ENCODE measurements at regions not wholly inside any gene's neighbourhood (a gene's known extent, or its start where the extent isn't known, plus 50 kb on each side); places are given as distances from the start of the nearest gene placed in this dataset.
A peak's percentile ranks its signal among the peaks of the same experiment; 100 is the strongest.

GRCh38 chr3:124565013-124565412 lies 165.2 kb upstream of the UMPS start:
- peak; percentile 43 to 93 (median 88) for TF ChIP-seq CTCF (IDR thresholded peaks at IDR 0.05)
- TF ChIP-seq POLR2A (IDR thresholded peaks at IDR 0.05) = no peak

All from Peyer's patch (tissue), 4 donors.